SU-DHL-6 (cell line): ENCODE measurements at regions not wholly inside any gene's neighbourhood (a gene's known extent, or its start where the extent isn't known, plus 50 kb on each side); places are given as distances from the start of the nearest gene placed in this dataset.

ENCODE experiments used
- H2AFZ ChIP-seq: fragments of 200-600 bp; sonication (generic); 2 replicates; pipeline ENCODE4 v1.6.1; 2014; ENCODE audit warnings: low read depth, mild to moderate bottlenecking, moderate library complexity, mixed read lengths, antibody characterized with exemption, low read length; ENCODE audit not compliant: severe bottlenecking
- H3F3A ChIP-seq: fragments of 200-600 bp; shearing (Covaris generic); 2 replicates; pipeline ENCODE4 v1.6.0; 2016; ENCODE audit warnings: antibody characterized with exemption, mild to moderate bottlenecking; ENCODE audit not compliant: insufficient read depth
- H3K27ac ChIP-seq: fragments of 200-600 bp; sonication (generic); 2 replicates; pipeline ENCODE4 v1.5.1; 2016; ENCODE audit warnings: low read depth, mild to moderate bottlenecking, low read length, moderate library complexity, mixed read lengths
- H3K27me3 ChIP-seq: fragments of 200-600 bp; sonication (generic), shearing (Covaris generic); 2 replicates; pipeline ENCODE4 v1.6.0; 2014; ENCODE audit warnings: mild to moderate bottlenecking, low read length
- H3K36me3 ChIP-seq: fragments of 200-600 bp; sonication (generic); 2 replicates; pipeline ENCODE4 v1.6.1; 2014; ENCODE audit warnings: mild to moderate bottlenecking, low read length, mixed read lengths
- H3K4me2 ChIP-seq: fragments of 300-600, 200-600 bp; shearing (Covaris generic), sonication (generic); 2 replicates; pipeline ENCODE4 v1.6.0; 2014; ENCODE audit warnings: low read length, low read depth, mild to moderate bottlenecking; ENCODE audit not compliant: poor library complexity, severe bottlenecking
- H3K4me3 ChIP-seq: fragments of 200-600 bp; sonication (generic); 2 replicates; pipeline ENCODE4 v1.5.1; 2014; ENCODE audit warnings: antibody characterized with exemption, low read length, mild to moderate bottlenecking, mixed read lengths; ENCODE audit not compliant: insufficient read depth, poor library complexity, severe bottlenecking
- H3K79me2 ChIP-seq: fragments of 200-600 bp; sonication (generic); 2 replicates; pipeline ENCODE4 v1.6.1; 2014; ENCODE audit warnings: mild to moderate bottlenecking, low read length, moderate library complexity; ENCODE audit not compliant: insufficient read depth
- H3K9ac ChIP-seq: fragments of 200-600 bp; sonication (generic); 2 replicates; pipeline ENCODE4 v1.7.0; 2014; ENCODE audit warnings: mild to moderate bottlenecking, low read length
- H3K9me2 ChIP-seq: fragments of 200-600 bp; sonication (generic); replicated peaks from 2 replicates; pipeline ENCODE4 v1.6.1; 2014; ENCODE audit warnings: low read length; ENCODE audit not compliant: insufficient read depth
- H3K9me3 ChIP-seq: fragments of 200-600 bp; sonication (generic); 2 replicates; pipeline ENCODE4 v1.6.1; 2014; ENCODE audit warnings: low read length, mixed read lengths; ENCODE audit not compliant: insufficient read depth
- H4K20me1 ChIP-seq: fragments of 200-600 bp; sonication (generic); 2 replicates; pipeline ENCODE4 v1.6.1; 2014; ENCODE audit warnings: low read depth, mild to moderate bottlenecking, antibody characterized with exemption, low read length, moderate library complexity, mixed read lengths
- EZH2phosphoT487 ChIP-seq: fragments of 200-600 bp; sonication (generic), shearing (Covaris generic); conservative IDR thresholded peaks from 2 replicates; pipeline ENCODE4 v1.6.1; 2018; ENCODE audit warnings: mild to moderate bottlenecking, antibody characterized with exemption, low read length, moderate library complexity, mixed read lengths
- TF ChIP-seq, protein P1 (sequence below): fragments of 200-600 bp; sonication (generic); IDR thresholded peaks from one replicate; pipeline ENCODE4 v1.5.1; 2017; ENCODE audit warnings: antibody characterized with exemption, mild to moderate bottlenecking, low read length, moderate library complexity; ENCODE audit not compliant: insufficient read depth, poor library complexity, severe bottlenecking

DNA sequence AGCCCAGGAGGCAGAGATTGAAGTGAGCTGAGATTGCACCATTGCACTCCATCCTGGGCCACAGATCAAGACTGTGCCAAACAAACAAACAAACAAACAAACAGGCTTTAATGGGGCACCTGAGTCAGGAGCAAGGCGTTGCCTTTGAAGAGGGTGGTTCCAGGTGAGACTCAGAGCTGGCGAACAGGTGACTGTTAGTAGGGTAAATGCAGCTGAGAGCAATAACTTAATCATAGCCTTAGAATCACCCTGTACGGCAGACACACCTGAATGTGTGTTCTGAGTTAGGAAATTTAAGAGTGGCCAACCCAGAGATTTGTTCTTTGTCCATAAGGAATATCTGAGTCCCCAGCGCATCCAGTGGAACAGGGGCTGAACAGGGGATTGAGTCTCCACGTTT lies 440.4 kb downstream of the RPS6KC1 start:
- Histone ChIP-seq H3K9me3 (no peaks in the 10 kb centered on the region), H3K36me3 (no peaks in the 10 kb centered on the region), H3K4me2 (no peak overlapping the region), H3K27me3 (no peaks in the 10 kb centered on the region), H3K9me2 (no peaks in the 10 kb centered on the region), H3K27ac (no peak overlapping the region), H3K79me2 (no peaks in the 10 kb centered on the region), H3K4me3 (no peak overlapping the region), H3K9ac (no peak overlapping the region), H4K20me1 (no peaks in the 10 kb centered on the region), H3F3A (no peaks in the 10 kb centered on the region), H2AFZ (no peak overlapping the region)
- no peak for TF ChIP-seq EZH2phosphoT487
- TF ChIP-seq, protein P1, sequence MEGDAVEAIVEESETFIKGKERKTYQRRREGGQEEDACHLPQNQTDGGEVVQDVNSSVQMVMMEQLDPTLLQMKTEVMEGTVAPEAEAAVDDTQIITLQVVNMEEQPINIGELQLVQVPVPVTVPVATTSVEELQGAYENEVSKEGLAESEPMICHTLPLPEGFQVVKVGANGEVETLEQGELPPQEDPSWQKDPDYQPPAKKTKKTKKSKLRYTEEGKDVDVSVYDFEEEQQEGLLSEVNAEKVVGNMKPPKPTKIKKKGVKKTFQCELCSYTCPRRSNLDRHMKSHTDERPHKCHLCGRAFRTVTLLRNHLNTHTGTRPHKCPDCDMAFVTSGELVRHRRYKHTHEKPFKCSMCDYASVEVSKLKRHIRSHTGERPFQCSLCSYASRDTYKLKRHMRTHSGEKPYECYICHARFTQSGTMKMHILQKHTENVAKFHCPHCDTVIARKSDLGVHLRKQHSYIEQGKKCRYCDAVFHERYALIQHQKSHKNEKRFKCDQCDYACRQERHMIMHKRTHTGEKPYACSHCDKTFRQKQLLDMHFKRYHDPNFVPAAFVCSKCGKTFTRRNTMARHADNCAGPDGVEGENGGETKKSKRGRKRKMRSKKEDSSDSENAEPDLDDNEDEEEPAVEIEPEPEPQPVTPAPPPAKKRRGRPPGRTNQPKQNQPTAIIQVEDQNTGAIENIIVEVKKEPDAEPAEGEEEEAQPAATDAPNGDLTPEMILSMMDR = no peak

DNA sequence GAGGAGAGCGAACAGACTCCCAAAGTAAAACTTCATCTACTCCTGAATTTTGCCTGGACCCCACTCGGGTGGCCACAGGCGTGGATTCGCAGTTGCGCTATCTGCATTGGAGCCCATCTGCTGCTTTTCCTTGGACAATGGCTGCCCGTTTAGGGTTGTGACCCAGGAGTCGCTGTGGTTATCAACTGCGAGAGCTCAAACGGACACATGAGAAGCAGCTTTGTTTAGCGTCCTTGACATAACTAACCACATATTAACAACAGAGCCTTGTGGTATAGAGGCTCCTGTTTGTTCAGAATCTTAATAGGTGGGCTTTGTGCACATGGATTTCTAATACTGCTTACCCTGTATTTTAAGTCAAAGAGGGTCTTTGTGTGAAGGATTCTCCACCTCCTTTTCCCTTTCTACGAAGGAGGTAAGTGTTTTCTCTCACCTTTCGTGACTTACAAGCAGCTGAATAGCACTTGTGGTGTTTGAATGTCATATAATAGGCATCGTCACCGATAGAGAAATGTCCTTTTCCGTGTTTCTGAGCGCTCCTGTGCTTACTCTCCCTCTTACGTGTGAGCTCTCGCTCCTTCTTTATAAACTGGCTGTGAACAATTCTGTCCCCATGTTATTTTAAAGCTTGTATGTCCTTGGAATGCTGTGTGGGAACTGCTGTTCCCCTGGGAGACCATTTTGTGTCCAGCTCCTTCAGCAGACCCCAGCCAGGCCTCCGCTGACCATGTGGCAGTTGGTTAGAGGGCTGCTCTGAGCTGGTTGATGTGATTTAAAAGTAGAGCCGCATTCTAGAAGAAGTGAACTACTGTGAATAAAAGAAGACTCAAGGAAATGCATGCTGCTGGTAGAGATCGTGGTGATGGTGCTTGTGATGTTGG lies 441.4 kb downstream of the RPS6KC1 start:
- no peak overlapping the region for H3K9ac ChIP-seq
- H3K4me3 ChIP-seq = no peak overlapping the region
- H3F3A ChIP-seq = no peaks in the 10 kb centered on the region
- TF ChIP-seq EZH2phosphoT487 = no peak
- TF ChIP-seq, protein P1 = no peak
- H3K9me3 ChIP-seq = no peaks in the 10 kb centered on the region
- no peaks in the 10 kb centered on the region for H3K27me3 ChIP-seq
- no peak overlapping the region for H3K4me2 ChIP-seq
- H2AFZ ChIP-seq = no peak overlapping the region
- H3K36me3 ChIP-seq = no peaks in the 10 kb centered on the region
- H3K9me2 ChIP-seq = no peaks in the 10 kb centered on the region
- no peak overlapping the region for H3K27ac ChIP-seq
- no peaks in the 10 kb centered on the region for H3K79me2 ChIP-seq
- no peaks in the 10 kb centered on the region for H4K20me1 ChIP-seq

DNA sequence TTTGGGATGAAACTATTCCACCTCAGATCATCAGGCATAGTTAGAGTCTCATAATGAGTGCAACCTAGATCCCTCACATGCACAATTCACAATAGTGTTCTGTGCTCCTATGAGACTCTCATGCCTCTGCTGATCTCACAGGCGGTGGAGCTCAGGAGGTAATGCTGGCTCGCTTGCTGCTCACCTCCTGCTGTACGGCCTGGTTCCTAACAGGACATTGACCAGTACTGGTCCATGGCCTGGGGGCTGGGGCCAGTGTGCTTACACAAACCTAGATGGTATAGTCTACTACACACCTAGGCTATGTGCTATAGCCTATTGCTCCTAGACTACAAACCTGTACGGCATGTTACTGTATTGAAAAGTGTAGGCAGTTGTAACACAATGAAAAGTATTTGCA lies 448.4 kb downstream of the RPS6KC1 start:
- TF ChIP-seq, protein P1 = no peak
- no peak for TF ChIP-seq EZH2phosphoT487
- H3K9me2 ChIP-seq = no peaks in the 10 kb centered on the region
- H3K9me3 ChIP-seq = no peaks in the 10 kb centered on the region
- H3K27me3 ChIP-seq = no peaks in the 10 kb centered on the region
- H3K36me3 ChIP-seq = no peaks in the 10 kb centered on the region
- H3K4me3 ChIP-seq = no peak overlapping the region
- H2AFZ ChIP-seq = no peak overlapping the region
- H4K20me1 ChIP-seq = no peaks in the 10 kb centered on the region
- H3K27ac ChIP-seq = no peak overlapping the region
- no peaks in the 10 kb centered on the region for H3K79me2 ChIP-seq
- no peaks in the 10 kb centered on the region for H3F3A ChIP-seq
- H3K4me2 ChIP-seq = no peak overlapping the region
- no peak overlapping the region for H3K9ac ChIP-seq
